NCI-H187 (cell line): ENCODE measurements at regions not wholly inside any gene's neighbourhood (a gene's known extent, or its start where the extent isn't known, plus 50 kb on each side); places are given as distances from the start of the nearest gene placed in this dataset.
"Not testable (repeated sequence)": the region's sequence is repeated elsewhere in the genome, so short reads cannot be mapped to it uniquely, and the experiment has no call there.

Experiments
- DNase-seq, 2 experiments: peaks; one replicate each; lab custom pipeline; 2025; lab: John Stamatoyannopoulos, UW

- DNase-seq = no peak
These were observed 1454.0 kb upstream of the SEL1L start for GRCh38 chr14:82987502-82988124.

DNA sequence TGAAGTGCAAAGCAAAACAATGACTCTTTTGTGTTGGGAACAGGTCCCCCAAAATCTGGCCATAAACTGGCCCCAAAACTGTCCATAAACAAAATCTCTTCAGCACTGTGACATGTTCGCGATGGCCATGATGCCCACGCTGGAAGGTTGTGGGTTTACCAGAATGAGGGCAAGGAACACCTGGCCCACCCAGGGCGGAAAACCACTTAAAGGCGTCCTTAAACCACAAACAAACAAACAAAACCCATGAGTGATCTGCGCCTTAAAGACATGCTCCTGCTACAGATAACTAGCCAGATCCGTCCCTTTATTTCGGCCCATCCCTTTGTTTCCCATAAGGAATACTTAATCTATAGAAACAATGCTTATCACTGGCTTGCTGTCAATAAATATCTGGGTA, 1460.9 kb upstream of the SEL1L start:
- DNase-seq = not testable (repeated sequence)

DNA sequence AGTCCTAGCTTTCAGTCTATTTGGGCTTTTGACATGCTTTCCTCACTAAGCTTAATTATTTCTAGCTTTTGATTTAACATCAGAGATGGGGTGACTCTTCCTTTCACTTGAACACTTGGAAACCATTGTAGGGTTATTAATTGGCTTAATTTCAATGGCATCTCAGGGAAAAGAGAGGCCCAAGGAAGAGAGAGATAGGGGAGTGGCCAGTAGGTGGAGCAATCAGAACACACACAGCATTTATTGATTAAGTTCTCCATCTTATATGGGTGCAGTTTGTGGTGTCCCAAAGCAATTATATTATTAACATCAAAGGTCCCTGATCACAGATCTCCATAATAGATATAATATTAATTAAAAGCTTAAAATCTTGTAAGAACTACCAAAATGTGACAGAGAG, 1466.1 kb upstream of the SEL1L start:
- DNase-seq = no peak

DNA sequence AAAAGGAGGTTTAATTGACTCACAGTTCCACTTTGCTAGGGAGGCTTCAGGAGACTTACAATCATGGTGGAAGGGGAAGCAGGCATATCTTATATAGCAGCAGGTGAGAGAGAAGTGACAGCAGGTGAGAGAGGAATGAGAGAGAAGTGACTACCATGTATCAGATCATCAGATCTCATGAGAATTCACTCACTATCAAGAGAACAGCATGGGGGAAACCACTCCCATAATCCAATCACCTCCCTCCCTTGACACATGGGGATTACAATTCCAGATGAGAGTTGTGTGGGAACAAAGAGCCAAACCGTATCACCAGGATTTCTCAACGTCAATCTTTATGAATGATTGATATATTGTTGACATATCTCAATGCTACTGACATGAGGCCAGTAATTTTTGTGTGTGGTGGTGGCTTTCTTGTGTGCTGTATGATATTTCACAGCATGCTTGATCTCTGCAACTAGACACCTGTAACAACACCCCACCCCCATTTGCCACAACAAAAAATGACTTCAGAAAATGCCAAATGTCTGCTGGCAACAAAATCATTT, 1470.9 kb upstream of the SEL1L start:
- no peak for DNase-seq

DNA sequence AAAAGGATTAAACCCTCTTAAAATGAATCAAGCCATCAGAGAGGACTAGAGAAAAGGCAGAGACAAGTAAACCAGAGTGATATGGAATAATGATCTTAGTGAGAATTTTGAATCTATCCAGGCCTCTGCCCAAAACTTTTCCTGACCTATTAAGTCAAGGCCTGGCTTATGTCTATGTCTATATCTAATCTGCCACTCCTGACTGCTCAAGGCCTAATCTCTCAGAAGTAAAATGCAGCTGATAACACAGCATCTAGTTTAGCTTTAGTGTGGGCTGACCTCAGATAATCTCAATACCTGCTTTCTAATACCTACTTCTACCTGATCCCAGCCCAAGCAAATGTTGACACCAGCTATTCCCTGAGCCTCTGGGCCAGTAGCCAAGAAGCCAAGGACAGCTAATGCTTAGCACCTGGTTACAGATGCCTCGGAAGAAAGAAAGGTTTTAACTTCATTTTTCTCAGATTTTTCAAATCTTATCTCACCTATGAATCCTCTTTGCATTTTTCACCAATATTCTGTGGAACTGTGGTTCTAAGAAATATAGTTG, 1472.5 kb upstream of the SEL1L start:
- no peak for DNase-seq

GRCh38 chr14:83007052-83007451, 1473.4 kb upstream of the SEL1L start:
- not testable (repeated sequence) for DNase-seq

GRCh38 chr14:83007641-83008225, 1474.1 kb upstream of the SEL1L start:
- no peak for DNase-seq

- no peak for DNase-seq
These were observed 1483.6 kb upstream of the SEL1L start for GRCh38 chr14:83017296-83017695.

GRCh38 chr14:83019744-83020414, 1486.2 kb upstream of the SEL1L start:
- no peak for DNase-seq

- DNase-seq = no peak
These were observed 1487.7 kb upstream of the SEL1L start for GRCh38 chr14:83021323-83021722.

- no peak for DNase-seq
These were observed 1489.7 kb upstream of the SEL1L start for GRCh38 chr14:83023369-83023768.

GRCh38 chr14:83041224-83041623, 1507.6 kb upstream of the SEL1L start:
- no peak for DNase-seq

DNA sequence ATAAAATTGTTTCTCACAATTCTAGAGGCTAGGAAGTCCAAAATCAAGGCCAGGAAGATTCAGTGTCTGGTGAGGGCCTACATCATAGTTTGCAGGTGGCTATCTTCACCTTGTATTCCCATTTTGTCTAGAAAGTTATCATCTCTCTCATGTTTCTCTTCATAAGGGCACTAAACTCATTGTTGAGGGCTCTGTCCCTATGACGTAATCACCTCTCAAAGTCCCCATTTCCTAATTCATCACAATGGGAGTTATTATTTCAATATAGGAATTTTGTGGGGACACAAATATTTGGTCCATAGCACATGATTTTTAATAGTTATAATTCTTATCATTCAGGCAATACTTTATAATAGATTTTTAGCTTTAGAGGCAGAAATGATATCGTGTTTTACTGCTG, 1509.2 kb upstream of the SEL1L start:
- DNase-seq = no peak

DNA sequence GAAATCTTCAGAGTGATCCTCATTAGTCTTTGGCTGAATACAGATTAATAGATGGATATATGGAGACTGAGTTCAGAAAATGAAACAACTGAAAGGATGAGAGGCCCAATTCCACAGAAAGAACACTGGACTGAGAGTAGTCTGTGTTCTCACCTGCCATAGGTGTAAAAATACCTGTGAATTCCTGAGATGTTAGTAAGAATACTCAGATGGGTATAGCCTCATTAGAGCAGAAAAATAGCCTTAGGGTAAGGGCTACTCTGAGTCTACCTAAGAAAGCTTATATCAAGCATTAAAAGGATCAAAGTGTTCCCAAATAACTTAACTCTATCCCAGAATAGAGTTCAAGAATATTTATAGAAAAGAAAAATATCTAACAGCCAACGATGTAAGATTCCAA, 1510.3 kb upstream of the SEL1L start:
- no peak for DNase-seq

GRCh38 chr14:83047059-83047830, 1513.6 kb upstream of the SEL1L start:
- no peak for DNase-seq

DNA sequence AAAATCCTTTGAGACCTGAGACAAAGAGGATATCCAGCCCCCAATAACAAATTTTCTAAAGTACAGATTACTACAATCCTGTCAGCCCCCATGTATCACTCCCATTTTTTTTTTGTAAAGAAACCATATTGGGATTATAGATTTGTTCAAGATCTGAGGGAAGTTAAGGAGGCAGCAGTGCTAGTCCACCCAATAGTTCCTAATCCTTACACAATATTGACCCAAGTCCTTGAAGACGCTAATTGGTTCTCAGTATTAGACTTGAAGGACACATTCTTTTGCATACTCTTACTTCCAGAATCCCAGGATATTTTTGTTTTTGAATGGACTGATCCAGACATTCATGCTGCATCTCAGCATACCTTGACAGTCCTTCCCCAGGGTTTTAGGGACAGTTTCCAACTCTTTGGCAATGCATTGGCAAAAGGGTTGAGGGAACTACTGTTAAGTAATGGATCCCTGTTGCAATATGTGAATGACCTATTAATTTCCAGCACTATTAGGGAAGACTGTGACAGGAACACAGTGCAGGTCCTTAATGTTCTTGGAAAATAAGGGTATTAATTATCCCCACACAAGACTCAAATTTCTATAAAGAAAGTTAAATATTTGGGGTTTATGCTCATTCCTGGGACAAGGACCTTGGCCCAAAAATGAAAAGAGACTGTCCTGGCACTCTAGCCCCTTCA, 1519.5 kb upstream of the SEL1L start:
- DNase-seq = no peak

DNA sequence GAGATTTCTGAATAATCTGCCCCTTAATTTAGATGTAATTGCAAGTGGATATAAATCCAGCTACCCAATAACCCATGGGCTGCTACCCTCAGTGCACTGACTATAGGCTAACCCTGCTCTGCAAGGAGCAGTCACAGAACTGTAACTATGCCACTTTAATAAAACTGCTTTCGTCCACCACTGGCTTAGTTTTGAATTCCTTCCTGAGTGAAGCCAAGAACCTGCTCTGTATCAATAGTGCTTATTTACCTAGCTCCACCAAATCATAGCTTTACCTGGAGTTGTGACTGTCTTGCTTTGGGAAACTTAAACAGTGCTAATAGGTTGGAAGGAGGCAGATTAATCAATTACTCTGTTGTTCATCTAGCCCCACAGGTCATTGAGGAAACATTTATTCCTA, 1524.4 kb upstream of the SEL1L start:
- no peak for DNase-seq

GRCh38 chr14:83071888-83072501, 1538.3 kb upstream of the SEL1L start:
- DNase-seq = no peak

DNA sequence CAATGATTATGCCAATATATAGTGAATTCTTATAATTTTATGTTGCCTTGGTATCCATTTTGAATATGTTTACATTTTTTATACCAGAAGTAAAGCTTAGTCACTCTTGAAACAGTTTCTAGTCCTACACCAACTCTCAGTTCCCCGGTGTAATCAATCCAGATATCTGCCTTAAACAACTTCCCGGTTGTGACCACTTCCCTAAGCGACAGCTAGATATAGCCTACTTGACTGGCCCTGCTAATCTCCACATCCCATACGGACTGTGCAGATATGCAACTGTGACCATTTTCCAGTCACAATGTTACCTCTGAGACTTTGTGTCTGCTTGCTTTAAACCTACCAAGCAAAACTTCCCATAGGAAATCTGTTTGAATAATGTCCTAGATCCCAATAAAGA, 1551.5 kb upstream of the SEL1L start:
- no peak for DNase-seq

- no peak for DNase-seq
These were observed 1552.1 kb upstream of the SEL1L start for GRCh38 chr14:83085725-83086124.
